Neural progenitor cell (in vitro differentiated cells): ENCODE measurements at regions not wholly inside any gene's neighbourhood (a gene's known extent, or its start where the extent isn't known, plus 50 kb on each side); places are given as distances from the start of the nearest gene placed in this dataset.

Source experiments
- EZH2 ChIP-seq: fragments of 200-600 bp; sonication (generic); IDR thresholded peaks from 2 replicates; pipeline ENCODE4 v1.6.1; 2017; ENCODE audit warnings: antibody characterized with exemption, mild to moderate bottlenecking, moderate library complexity
- EZH2phosphoT487 ChIP-seq: fragments of 200-600 bp; sonication (generic); IDR thresholded peaks from 2 replicates; pipeline ENCODE4 v1.6.1; 2017; ENCODE audit warnings: antibody characterized with exemption
- TF ChIP-seq, protein P1 (sequence below): fragments of 200-600 bp; sonication (generic); IDR thresholded peaks from 2 replicates; pipeline ENCODE4 v1.5.1; 2017; ENCODE audit warnings: antibody characterized with exemption, mild to moderate bottlenecking

DNA sequence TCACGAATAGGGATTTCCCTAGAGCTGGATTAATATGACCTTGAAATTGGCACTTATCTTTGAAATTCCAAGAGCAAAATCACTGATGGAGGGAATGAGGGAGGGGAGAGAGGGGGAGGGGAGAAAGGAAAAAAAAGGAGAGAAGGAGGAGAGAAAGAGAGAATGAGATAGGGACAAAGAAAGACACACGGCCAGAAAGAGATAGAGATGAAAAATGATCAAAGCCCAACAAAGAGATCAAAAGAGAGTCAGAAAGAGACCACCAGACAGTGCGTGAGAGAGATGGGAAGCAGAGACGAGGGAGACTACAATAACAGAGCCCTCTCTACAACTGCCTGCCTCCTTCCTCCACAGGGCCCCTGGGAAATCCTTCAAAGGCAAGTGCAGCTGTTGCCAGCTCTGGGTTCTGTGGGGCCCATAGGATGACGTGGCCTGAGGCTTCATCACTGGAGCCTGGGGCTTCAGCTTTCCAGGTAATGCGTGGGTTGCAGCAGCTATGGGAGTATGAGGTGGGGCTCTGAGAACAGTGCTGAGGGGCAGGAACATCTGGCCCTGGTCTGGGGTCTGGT lies 58.3 kb upstream of the SHB start:
- TF ChIP-seq, protein P1, sequence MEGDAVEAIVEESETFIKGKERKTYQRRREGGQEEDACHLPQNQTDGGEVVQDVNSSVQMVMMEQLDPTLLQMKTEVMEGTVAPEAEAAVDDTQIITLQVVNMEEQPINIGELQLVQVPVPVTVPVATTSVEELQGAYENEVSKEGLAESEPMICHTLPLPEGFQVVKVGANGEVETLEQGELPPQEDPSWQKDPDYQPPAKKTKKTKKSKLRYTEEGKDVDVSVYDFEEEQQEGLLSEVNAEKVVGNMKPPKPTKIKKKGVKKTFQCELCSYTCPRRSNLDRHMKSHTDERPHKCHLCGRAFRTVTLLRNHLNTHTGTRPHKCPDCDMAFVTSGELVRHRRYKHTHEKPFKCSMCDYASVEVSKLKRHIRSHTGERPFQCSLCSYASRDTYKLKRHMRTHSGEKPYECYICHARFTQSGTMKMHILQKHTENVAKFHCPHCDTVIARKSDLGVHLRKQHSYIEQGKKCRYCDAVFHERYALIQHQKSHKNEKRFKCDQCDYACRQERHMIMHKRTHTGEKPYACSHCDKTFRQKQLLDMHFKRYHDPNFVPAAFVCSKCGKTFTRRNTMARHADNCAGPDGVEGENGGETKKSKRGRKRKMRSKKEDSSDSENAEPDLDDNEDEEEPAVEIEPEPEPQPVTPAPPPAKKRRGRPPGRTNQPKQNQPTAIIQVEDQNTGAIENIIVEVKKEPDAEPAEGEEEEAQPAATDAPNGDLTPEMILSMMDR = no peak
- TF ChIP-seq EZH2phosphoT487 (no peak), EZH2 (no peak)
